Endothelial cell of umbilical vein (primary cell): ENCODE measurements at regions not wholly inside any gene's neighbourhood (a gene's known extent, or its start where the extent isn't known, plus 50 kb on each side); places are given as distances from the start of the nearest gene placed in this dataset. TPM values are rescaled to one million over a fixed set of nuclear protein-coding genes. Genes with fewer than 3 reads are reported as not detected.

Experiments
- BruUV-seq: library from RNA; stranded (reverse); fragments of 400-500 nt; replicated peaks from 2 replicates; lab custom pipeline; 2021; lab: Mats Ljungman, UMichigan
- CTCF ChIA-PET: fragments of 300-600, 350-600 bp; sonication (Branson Sonifier 250); formaldehyde crosslinking; loops from one replicate; lab custom pipeline; 2021; ENCODE audit warnings: antibody characterized with exemption, inconsistent platforms; lab: Charles Lee
- POLR2A ChIA-PET: fragments of 300-600, 350-600 bp; sonication (Branson Sonifier 250); formaldehyde crosslinking; loops from one replicate; lab custom pipeline; 2021; ENCODE audit warnings: antibody characterized with exemption, inconsistent platforms; lab: Charles Lee
- DNase-seq: peaks from one replicate; pipeline ENCODE4 v3.0.0-alpha.2; 2011; ENCODE audit warnings: low read depth, low spot score
- FAIRE-seq: peaks from 2 replicates; lab custom pipeline; 2011; peaks lifted over from hg19 to GRCh38; lab: Jason Lieb, UNC
- H2AFZ ChIP-seq: 2 replicates; pipeline ENCODE4 v1.6.0; 2012; ENCODE audit warnings: low read depth, low read length, control low read depth, inconsistent platforms
- H3K27ac ChIP-seq: 2 replicates; pipeline ENCODE4 v1.5.1; 2011; ENCODE audit warnings: low read depth, mild to moderate bottlenecking, control low read depth, low read length, moderate library complexity; ENCODE audit not compliant: insufficient read depth
- H3K27me3 ChIP-seq, 2 experiments: 2 replicates each; pipeline versions ENCODE4 v1.6.0 to v1.6.1; 2011; ENCODE audit warnings: low read length in 2 of 2, mixed read lengths in 1 of 2; ENCODE audit not compliant: control insufficient read depth in 2 of 2, insufficient read depth in 2 of 2
- H3K36me3 ChIP-seq, 2 experiments: 2 replicates in 1 of 2; 3 replicates in 1 of 2; pipeline ENCODE4 v1.5.1; 2011; ENCODE audit warnings: low read length in 2 of 2, mild to moderate bottlenecking in 1 of 2, moderate library complexity in 1 of 2; ENCODE audit not compliant: control insufficient read depth in 2 of 2, insufficient read depth in 2 of 2; ENCODE audit errors: extremely low read depth in 1 of 2
- H3K4me1 ChIP-seq: 3 replicates; pipeline ENCODE4 v1.5.1; 2011; ENCODE audit warnings: mild to moderate bottlenecking, low read length; ENCODE audit not compliant: control insufficient read depth, insufficient read depth; ENCODE audit errors: extremely low read depth
- H3K4me2 ChIP-seq: 2 replicates; pipeline ENCODE4 v1.6.1; 2011; ENCODE audit warnings: low read length, control low read depth, mixed read lengths; ENCODE audit not compliant: insufficient read depth
- H3K4me3 ChIP-seq, 3 experiments: fragments of 200-600 bp in 1 of 3; sonication (generic), shearing (Covaris generic) in 1 of 3; replicated peaks in 1 of 3; 2 replicates each; pipeline ENCODE4 v1.5.1; 2011 to 2016; ENCODE audit warnings: control low read depth in 3 of 3, low read length in 3 of 3, mild to moderate bottlenecking in 2 of 3, inconsistent platforms in 1 of 3, low read depth in 1 of 3, moderate library complexity in 1 of 3; ENCODE audit not compliant: insufficient read depth in 1 of 3
- H3K79me2 ChIP-seq: 2 replicates; pipeline ENCODE4 v1.6.0; 2012; ENCODE audit warnings: low read length, inconsistent platforms; ENCODE audit not compliant: control insufficient read depth, insufficient read depth
- H3K9ac ChIP-seq: replicated peaks from 2 replicates; pipeline ENCODE3; 2011; ENCODE audit warnings: low read length, control low read depth; ENCODE audit not compliant: insufficient read depth; ENCODE audit errors: extremely low read depth
- H3K9me1 ChIP-seq: replicated peaks from 3 replicates; pipeline ENCODE4 v1.6.0; 2011; ENCODE audit warnings: mild to moderate bottlenecking, low read length; ENCODE audit not compliant: control insufficient read depth, insufficient read depth; ENCODE audit errors: extremely low read depth
- H3K9me3 ChIP-seq: replicated peaks from 2 replicates; pipeline ENCODE4 v1.5.1; 2012; ENCODE audit warnings: low read length, inconsistent platforms; ENCODE audit not compliant: control insufficient read depth, insufficient read depth
- H4K20me1 ChIP-seq: replicated peaks from 2 replicates; pipeline ENCODE3; 2011; ENCODE audit warnings: mild to moderate bottlenecking, low read length; ENCODE audit not compliant: control insufficient read depth, insufficient read depth; ENCODE audit errors: extremely low read depth
- EZH2 ChIP-seq: IDR thresholded peaks from 2 replicates; pipeline ENCODE4 v1.6.1; 2012; ENCODE audit warnings: borderline replicate concordance, low read depth, mild to moderate bottlenecking, moderate library complexity, low read length, inconsistent platforms; ENCODE audit not compliant: severe bottlenecking
- JUN ChIP-seq: IDR thresholded peaks from 2 replicates; pipeline ENCODE4 v1.6.1; 2011; ENCODE audit warnings: borderline replicate concordance, low read depth; ENCODE audit not compliant: insufficient read length, insufficient read depth
- MAX ChIP-seq: IDR thresholded peaks from 2 replicates; pipeline ENCODE4 v1.6.1; 2011; ENCODE audit not compliant: insufficient read depth, insufficient read length
- POLR2A ChIP-seq: IDR thresholded peaks from 2 replicates; pipeline ENCODE4 v1.6.1; 2012; ENCODE audit warnings: low read depth, mild to moderate bottlenecking, control low read depth, low read length
- dilution Hi-C: fragments of 300-500 bp; cut with MboI; formaldehyde crosslinking; loops from one replicate; pipeline ENCODE4 v1.15.0; 2019; ENCODE audit warnings: low sequenced_read_pairs; ENCODE audit not compliant: extremely low pct_ligation_motif_present
- intact Hi-C: fragments of 100-400 bp; cut with micrococcal nuclease; formaldehyde crosslinking; loops from one replicate; pipeline ENCODE4 v1.10.0; 2022
- small RNA-seq: library from RNA; depleted of rRNA; stranded (forward); fragments of <200 nt; gene quantifications from one replicate; pipeline ENCODE3, GENCODE V24; 2012; ENCODE audit warnings: low replicate concordance, low read depth; ENCODE audit not compliant: insufficient read depth, insufficient read length

GRCh38 chr7:57868771-57869483 is 418.9 kb downstream of the ZNF716 start:
- no TSS peak for BruUV-seq
- Histone ChIP-seq H3K27me3 (peaks cover 0 to 8% of the 10 kb centered on the region in 2 experiments), H2AFZ (no peak overlapping the region), H3K36me3 (no peaks in the 10 kb centered on the region), H3K27ac (no peak overlapping the region), H3K9me1 (no peaks in the 10 kb centered on the region), H3K4me2 (no peak overlapping the region), H4K20me1 (no peaks in the 10 kb centered on the region), H3K9me3 (no peaks in the 10 kb centered on the region), H3K79me2 (no peaks in the 10 kb centered on the region), H3K9ac (no peak overlapping the region), H3K4me3 (peak overlapping the region in 1 of 3 experiments; percentile 4), H3K4me1 (no peaks in the 10 kb centered on the region)
- DNase-seq = no peak
- ChIA-PET CTCF (no interaction called here), POLR2A (no interaction called here)
- dilution Hi-C loops (no loop called here), intact Hi-C loops (no loop called here)
- FAIRE-seq = no peak
- TF ChIP-seq EZH2 (peak; percentile 53), JUN (no peak), POLR2A (no peak), MAX (no peak)

Small RNA genes in the stretch of these regions (small RNA-seq; reads per million reads assigned to genes)
- gene AC023141.11 (not detected), gene AC023141.12 (not detected), gene AC023141.8 (not detected)
